ENCODE measurements at regions not wholly inside any gene's neighbourhood (a gene's known extent, or its start where the extent isn't known, plus 50 kb on each side); places are given as distances from the start of the nearest gene placed in this dataset.
"Not testable (repeated sequence)": the region's sequence is repeated elsewhere in the genome, so short reads cannot be mapped to it uniquely, and the experiment has no call there.

DNA sequence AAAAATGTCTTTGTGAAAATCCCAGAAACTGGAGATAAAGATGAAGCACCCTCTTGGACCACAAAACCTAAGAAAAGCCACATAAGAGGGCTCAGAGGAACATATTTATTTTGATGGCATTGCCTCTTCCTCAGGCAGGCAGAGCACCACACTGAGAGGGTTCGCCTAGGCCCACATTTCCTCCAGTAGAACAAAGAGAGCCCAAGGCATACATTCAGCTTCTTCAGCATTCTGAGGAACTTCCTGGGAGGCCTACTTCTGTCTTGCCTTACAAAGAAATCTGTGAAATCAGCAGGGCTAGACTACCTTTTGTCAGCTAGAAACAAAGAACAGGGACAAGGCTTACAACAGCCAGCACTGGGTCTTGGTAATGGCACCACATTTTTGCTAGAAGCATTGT, 1325.3 kb downstream of the SI start:
- no peak for DNase-seq

GRCh38 chr3:163745204-163745603, 1333.1 kb downstream of the SI start:
- DNase-seq: no peak

GRCh38 chr3:163735394-163735793, 1342.9 kb downstream of the SI start:
- no peak for DNase-seq

- no peak for DNase-seq
Observed at GRCh38 chr3:163730684-163731083, 1347.6 kb downstream of the SI start.

DNA sequence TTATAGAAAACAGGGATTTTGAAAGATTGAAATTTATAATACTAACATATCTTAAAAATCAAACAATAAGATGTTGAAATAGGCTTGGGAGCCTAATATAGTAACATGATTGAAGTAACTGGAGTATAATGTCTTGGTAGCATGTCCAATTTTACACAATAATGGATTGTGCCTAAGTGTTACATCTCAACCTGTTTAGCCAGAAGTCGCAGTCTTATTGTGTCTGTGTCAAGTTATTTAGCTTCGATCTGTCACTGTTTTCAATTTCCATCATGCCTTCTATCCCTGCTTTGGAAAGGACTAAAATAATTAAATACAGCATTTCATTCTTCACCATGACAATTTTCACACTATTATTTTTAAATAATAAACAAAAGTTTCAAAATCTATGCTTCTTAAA, 1352.2 kb downstream of the SI start:
- DNase-seq: no peak

GRCh38 chr3:163722405-163722804, 1355.9 kb downstream of the SI start:
- DNase-seq: no peak

DNA sequence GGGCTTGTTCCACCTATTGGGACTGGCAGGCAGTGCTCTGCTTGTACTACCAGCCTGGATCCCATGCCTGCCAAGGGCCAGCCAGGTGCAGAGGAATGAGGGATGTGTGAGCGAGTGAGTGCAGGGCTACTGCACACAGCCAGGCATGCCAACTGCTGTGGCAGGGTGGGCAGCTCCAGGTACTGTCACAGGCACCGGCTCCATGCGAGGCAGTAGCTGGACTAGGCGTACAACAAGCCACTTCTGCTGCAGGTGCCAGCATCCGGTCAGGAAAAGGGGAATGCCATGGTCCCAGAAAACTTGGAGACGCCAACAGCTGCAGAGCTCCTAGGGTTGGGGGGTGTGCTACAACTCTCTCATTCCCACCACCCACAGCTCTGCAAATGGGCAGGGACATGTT, 1356.7 kb downstream of the SI start:
- DNase-seq: no peak

GRCh38 chr3:163717377-163717776, 1360.9 kb downstream of the SI start:
- DNase-seq: no peak

GRCh38 chr3:163708428-163708827, 1369.9 kb downstream of the SI start:
- no peak for DNase-seq

GRCh38 chr3:163707659-163708058, 1370.6 kb downstream of the SI start:
- DNase-seq: no peak

DNA sequence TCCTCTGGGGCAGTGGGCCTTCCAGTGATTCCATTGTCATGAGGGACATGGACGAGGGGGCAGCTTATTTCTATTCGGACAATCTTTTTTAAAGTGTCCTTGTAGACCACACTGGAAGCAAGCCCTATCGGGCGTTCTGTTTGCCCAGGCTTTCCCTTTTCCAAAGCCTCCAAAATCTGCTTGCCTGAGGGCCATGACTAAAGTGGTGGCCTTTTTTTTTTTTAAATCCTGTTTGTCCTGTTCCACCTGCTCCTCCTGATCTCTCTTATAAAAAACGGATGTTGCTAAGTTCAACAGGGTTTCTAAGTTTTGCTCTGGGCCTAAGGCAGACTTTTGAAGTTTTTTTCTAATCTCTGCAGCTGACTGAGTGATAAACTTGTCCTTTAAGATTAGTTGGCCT, 1380.1 kb downstream of the SI start:
- not testable (repeated sequence) for DNase-seq

- DNase-seq: no peak
Observed at GRCh38 chr3:163692494-163692893, 1385.8 kb downstream of the SI start.

GRCh38 chr3:163684651-163685050, 1393.6 kb downstream of the SI start:
- DNase-seq: no peak

DNA sequence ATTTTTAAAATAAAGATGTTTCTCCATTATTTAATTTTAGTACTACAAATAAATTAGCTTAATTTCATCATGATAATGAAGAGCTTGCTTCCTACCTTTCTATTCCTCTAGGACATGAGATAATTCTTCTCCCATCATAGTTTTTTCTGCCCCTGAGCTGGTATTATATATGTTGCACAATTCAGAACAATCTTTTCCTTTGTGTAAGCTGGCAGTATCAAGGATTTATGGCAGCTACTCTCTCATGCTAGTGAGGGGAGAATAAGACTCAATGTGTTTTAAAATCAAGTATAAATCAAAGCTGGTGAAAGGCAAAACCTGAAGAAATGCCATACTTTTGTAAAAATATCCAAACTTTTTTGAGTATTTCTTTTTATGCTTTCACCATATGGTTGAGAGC, 1405.3 kb downstream of the SI start:
- DNase-seq: no peak

DNA sequence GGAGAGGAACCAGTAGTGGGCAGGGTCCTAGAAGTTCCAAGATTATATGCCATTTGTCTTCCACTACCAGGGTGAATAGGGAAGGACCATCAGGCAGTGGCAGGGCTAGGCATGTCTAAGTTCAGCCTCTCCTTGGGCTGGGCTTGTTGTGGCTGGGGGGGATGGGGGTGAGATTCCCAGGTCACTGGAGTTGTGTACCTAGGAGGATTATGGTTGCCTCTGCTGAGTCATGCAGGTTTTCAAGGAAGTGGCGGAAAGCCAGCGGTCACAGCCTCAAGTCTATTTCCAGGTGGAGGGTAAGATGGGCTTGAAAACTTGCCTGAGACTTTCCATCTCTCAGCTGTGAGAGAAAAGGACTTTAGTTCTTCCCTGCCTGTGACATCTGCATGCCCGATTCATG, 1407.1 kb downstream of the SI start:
- no peak for DNase-seq

DNA sequence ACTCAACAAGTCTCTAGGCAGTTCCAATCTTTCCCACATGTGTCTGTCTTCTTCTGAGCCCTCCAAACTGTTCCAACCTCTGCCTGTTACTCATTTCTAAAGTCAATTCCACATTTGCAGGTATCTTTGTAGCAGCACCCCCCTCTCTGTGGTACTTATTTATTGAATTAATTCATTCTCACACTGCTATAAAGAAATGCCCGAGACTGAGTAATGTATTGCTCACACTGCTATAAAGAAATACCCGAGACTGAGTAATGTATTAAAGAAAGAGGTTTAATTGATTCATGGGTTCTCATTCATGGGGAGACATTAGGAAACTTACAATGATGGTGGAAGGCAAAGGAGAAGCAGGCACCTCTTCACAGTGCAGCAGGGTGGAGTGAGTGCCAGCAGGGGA, 1413.8 kb downstream of the SI start:
- no peak for DNase-seq

DNA sequence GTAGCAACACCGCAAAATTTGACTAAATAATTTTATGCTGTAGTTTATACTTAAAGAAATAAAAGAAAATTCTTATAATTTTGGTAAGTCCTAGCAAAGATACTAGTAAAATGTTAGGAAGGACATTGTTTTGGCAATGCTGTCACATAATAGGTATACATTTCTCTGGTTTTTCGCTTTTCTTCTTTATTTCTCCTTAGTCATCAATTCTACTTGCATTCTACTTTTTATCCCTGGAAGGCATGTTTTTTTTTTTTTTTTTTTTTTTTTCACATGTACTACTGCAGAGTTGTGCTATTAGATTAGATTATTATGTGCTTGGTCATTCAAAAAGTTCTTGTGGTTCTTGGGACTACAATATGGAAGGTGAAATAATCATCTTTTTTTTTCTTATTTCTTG, 1421.2 kb downstream of the SI start:
- no peak for DNase-seq

DNA sequence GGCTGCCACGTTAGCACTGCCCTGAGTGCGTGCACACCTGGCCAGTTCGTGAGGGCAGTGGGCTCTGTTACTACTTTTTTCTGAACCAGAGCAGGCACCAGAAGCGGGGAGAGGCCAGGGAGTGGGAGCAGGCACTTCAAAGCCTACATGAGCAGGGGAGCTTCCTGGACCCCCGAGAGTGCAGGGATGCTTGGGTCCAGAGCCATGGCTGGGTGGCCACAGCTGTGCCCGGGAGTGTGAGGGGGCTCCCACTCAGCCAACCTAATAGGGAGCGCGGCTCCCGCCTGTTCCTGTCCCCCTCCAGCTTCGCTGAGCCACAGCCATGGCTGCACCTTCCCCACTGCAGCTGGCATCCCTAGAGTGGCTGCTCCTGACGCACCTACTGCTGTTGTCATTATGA, 1423.3 kb downstream of the SI start:
- DNase-seq: no peak

GRCh38 chr3:163644172-163644571, 1434.1 kb downstream of the SI start:
- no peak for DNase-seq

GRCh38 chr3:163632722-163633121, 1445.6 kb downstream of the SI start:
- DNase-seq: no peak

DNA sequence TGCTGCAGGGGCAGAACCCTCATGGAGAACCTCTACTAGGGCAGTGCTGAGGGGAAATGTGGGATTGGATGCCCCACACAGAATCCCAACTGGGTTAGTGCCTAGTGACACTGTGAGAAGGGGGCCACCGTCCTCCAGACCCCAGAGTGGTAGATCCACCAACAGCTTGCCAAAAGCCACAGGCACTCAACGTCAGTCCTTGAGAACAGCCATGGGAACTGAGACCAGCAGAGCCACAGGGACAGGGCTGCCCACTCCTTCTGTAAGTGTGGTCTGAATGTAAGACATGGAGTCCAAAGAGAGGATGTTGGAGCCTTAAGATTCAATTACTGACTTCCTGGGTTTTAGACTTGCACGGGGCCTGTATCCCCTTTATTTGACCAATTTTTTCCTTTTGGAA, 1451.5 kb downstream of the SI start:
- DNase-seq: no peak

DNA sequence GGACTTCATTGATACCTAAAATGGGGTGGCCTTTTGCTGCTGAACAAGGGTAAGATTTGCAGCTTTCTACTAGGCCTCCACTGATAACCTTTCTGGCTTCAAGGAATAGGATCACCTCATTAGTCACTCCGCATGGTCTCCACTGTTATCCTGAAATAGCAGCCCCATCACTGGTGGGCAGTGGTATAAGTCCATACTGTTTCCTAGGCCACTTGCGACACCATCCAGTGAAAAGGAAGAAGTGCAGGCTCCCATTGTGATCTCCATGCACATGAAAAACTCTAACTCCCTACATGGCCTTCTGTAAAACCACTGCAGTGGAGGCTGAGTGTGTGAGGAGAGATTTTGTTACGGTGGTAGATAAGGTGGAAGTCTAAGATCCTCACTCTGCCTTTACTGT, 1455.9 kb downstream of the SI start:
- DNase-seq: no peak

DNA sequence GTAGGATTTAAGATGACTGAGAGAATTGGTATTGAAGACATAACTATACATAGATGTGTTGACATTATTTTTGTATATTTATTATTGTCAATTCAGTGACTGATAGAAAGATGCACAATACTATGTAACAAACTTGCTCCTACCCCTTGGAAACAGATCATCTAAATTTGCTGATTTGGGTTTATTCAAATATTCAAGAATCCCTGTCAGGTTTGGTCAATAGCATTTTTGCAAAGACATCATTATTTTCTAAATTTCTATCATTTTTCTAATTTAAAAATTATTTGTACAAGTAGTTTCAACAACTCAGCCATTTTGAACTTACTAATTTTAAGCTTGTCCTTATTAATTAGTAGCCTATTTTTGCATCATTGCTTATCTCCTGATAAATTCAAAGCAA, 1463.4 kb downstream of the SI start:
- DNase-seq: no peak

DNA sequence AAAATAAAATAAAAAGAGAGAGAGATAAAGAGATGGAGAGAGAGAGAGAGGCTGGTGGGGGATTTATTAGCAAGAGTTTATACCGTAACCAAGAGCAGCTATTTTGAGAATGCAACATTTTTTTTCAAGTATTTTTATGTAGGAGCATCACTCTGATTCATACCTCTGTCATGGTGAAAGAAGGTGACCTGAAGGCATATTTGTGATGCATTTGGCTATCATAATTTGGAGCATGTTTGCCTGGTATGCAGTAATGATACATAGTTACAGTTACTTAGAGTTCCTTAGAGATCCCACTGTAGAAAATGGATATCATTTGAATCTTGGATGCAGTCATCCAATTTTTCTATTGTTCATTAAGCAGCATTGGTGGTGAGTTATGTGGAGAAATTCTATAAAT, 1472.4 kb downstream of the SI start:
- DNase-seq: no peak

- DNase-seq: no peak
Observed at GRCh38 chr3:163601426-163601825, 1476.9 kb downstream of the SI start.

GRCh38 chr3:163587342-163587741, 1491.0 kb downstream of the SI start:
- no peak for DNase-seq
